SK-N-SH (cell line): ENCODE measurements at regions not wholly inside any gene's neighbourhood (a gene's known extent, or its start where the extent isn't known, plus 50 kb on each side); places are given as distances from the start of the nearest gene placed in this dataset.

Source experiments
- CTCF ChIA-PET: fragments of 300-600, 350-600 bp; formaldehyde crosslinking; extraction: SDS; loops from one replicate; lab custom pipeline; 2021; lab: Yijun Ruan, JAX
- POLR2A ChIA-PET: fragments of 350-600 bp; sonication (Branson Sonifier 250); formaldehyde crosslinking; extraction: SDS; loops from one replicate; lab custom pipeline; 2020; ENCODE audit warnings: antibody characterized with exemption, inconsistent platforms; lab: Yijun Ruan, JAX
- DNase-seq: peaks from one replicate; pipeline ENCODE4 v3.0.0; 2012
- H2AFZ ChIP-seq: fragments of 200-600 bp; sonication (generic); 2 replicates; pipeline ENCODE4 v1.8.1; 2016; ENCODE audit warnings: antibody characterized with exemption, mild to moderate bottlenecking, low read depth
- H3F3A ChIP-seq: fragments of 200-600 bp; sonication (generic); replicated peaks from 2 replicates; pipeline ENCODE3; 2016; ENCODE audit warnings: antibody characterized with exemption, mild to moderate bottlenecking; ENCODE audit not compliant: insufficient read depth
- H3K27ac ChIP-seq, 2 experiments: fragments of 200-500 bp in 1 of 2; fragments of 200-600 bp in 1 of 2; sonication (Bioruptor generic) in 1 of 2; sonication (generic), shearing (Covaris generic) in 1 of 2; 2 replicates each; pipeline versions ENCODE4 v1.5.1 to v1.6.1; 2014 to 2016; ENCODE audit warnings: low read depth in 2 of 2, inconsistent platforms in 1 of 2, low read length in 1 of 2, mild to moderate bottlenecking in 1 of 2, mixed read lengths in 1 of 2
- H3K27me3 ChIP-seq: fragments of 200-600 bp; sonication (generic), shearing (Covaris generic); 2 replicates; pipeline ENCODE4 v1.6.1; 2016; ENCODE audit warnings: mixed run types; ENCODE audit not compliant: insufficient read depth
- H3K36me3 ChIP-seq, 2 experiments: fragments of 200-500 bp in 1 of 2; fragments of 200-600 bp in 1 of 2; sonication (Bioruptor generic) in 1 of 2; sonication (generic) in 1 of 2; replicated peaks in 1 of 2; 2 replicates each; pipeline versions ENCODE3 to v1.5.1; 2014 to 2016; ENCODE audit warnings: low read length in 1 of 2, mild to moderate bottlenecking in 1 of 2; ENCODE audit not compliant: insufficient read depth in 2 of 2, control insufficient read depth in 1 of 2
- H3K4me1 ChIP-seq, 2 experiments: fragments of 200-500 bp in 1 of 2; fragments of 200-600 bp in 1 of 2; sonication (Bioruptor generic) in 1 of 2; sonication (generic), shearing (Covaris generic) in 1 of 2; 2 replicates each; pipeline versions ENCODE4 v1.5.1 to v1.6.1; 2014 to 2016; ENCODE audit warnings: low read depth in 1 of 2, low read length in 1 of 2, mixed run types in 1 of 2; ENCODE audit not compliant: insufficient read depth in 2 of 2, control insufficient read depth in 1 of 2
- H3K4me2 ChIP-seq: fragments of 200-600 bp; sonication (generic), shearing (Covaris generic); 2 replicates; pipeline ENCODE4 v1.6.1; 2017; ENCODE audit warnings: mixed run types
- H3K4me3 ChIP-seq, 2 experiments: fragments of 200-500 bp in 1 of 2; fragments of 200-600 bp in 1 of 2; sonication (Bioruptor generic) in 1 of 2; sonication (generic), shearing (Covaris generic) in 1 of 2; 2 replicates each; pipeline versions ENCODE4 v1.5.1 to v1.8.1; 2014 to 2016; ENCODE audit warnings: low read depth in 2 of 2, inconsistent platforms in 1 of 2, low read length in 1 of 2, mild to moderate bottlenecking in 1 of 2, mixed read lengths in 1 of 2, moderate library complexity in 1 of 2
- H3K79me2 ChIP-seq: fragments of 200-600 bp; sonication (generic); 2 replicates; pipeline ENCODE4 v1.8.1; 2017; ENCODE audit warnings: mild to moderate bottlenecking; ENCODE audit not compliant: insufficient read depth
- H3K9ac ChIP-seq: fragments of 200-600 bp; sonication (generic); 2 replicates; pipeline ENCODE4 v1.6.1; 2017; ENCODE audit warnings: mixed run types
- H3K9me2 ChIP-seq: fragments of 200-600 bp; sonication (generic); 2 replicates; pipeline ENCODE4 v1.6.1; 2017; ENCODE audit warnings: mixed run types
- H3K9me3 ChIP-seq: fragments of 200-600 bp; sonication (generic); 2 replicates; pipeline ENCODE4 v1.6.1; 2017; ENCODE audit warnings: mixed run types, mild to moderate bottlenecking, moderate library complexity
- H4K20me1 ChIP-seq: fragments of 200-600 bp; sonication (generic); 2 replicates; pipeline ENCODE4 v1.6.1; 2017; ENCODE audit warnings: mild to moderate bottlenecking, mixed run types; ENCODE audit not compliant: insufficient read depth
- CHD2 ChIP-seq: fragments of 150-350 bp; IDR thresholded peaks from 2 replicates; pipeline ENCODE4 v1.6.1; 2018; ENCODE audit warnings: low read length; ENCODE audit not compliant: partially characterized antibody
- CTCF ChIP-seq: fragments of 200-600 bp; sonication (generic); IDR thresholded peaks from 2 replicates; pipeline ENCODE4 v1.6.1; 2017; ENCODE audit warnings: antibody characterized with exemption, mild to moderate bottlenecking, moderate library complexity
- EP300 ChIP-seq, 2 experiments: IDR thresholded peaks; 2 replicates each; pipeline versions ENCODE4 v1.4.0 to v1.6.1; 2012; ENCODE audit warnings: borderline replicate concordance in 1 of 2, low read depth in 1 of 2, low read length in 1 of 2
- FOSL2 ChIP-seq: IDR thresholded peaks from 2 replicates; pipeline ENCODE4 v1.4.0; 2012; ENCODE audit warnings: low read depth, mild to moderate bottlenecking, moderate library complexity, borderline replicate concordance
- FOXM1 ChIP-seq: IDR thresholded peaks from 2 replicates; pipeline ENCODE4 v1.4.0; 2012; ENCODE audit warnings: low read depth, mild to moderate bottlenecking
- GATA2 ChIP-seq: sonication (generic); formaldehyde crosslinking; IDR thresholded peaks from 2 replicates; pipeline ENCODE4 v1.5.0; 2020; ENCODE audit warnings: mild to moderate bottlenecking, missing genetic modification reagents
- IRF3 ChIP-seq: fragments of 150-350 bp; IDR thresholded peaks from 2 replicates; pipeline ENCODE4 v1.6.1; 2016; ENCODE audit warnings: mild to moderate bottlenecking, low read depth, low read length
- MXI1 ChIP-seq: IDR thresholded peaks from 2 replicates; pipeline ENCODE4 v1.6.1; 2012; ENCODE audit warnings: mild to moderate bottlenecking, low read depth, low read length, improper control_type of control experiment
- NFIC ChIP-seq: IDR thresholded peaks from 2 replicates; pipeline ENCODE4 v1.4.0; 2012; ENCODE audit warnings: borderline replicate concordance
- NRF1 ChIP-seq: IDR thresholded peaks from 2 replicates; pipeline ENCODE4 v1.6.1; 2012; ENCODE audit warnings: low read depth, mild to moderate bottlenecking, low read length
- RXRA ChIP-seq: IDR thresholded peaks from 2 replicates; pipeline ENCODE4 v1.4.0; 2012; ENCODE audit warnings: low read depth, mild to moderate bottlenecking, borderline replicate concordance
- TAF1 ChIP-seq: IDR thresholded peaks from 2 replicates; pipeline ENCODE4 v1.6.1; 2012; ENCODE audit warnings: low read depth, mild to moderate bottlenecking, low read length, moderate library complexity, borderline replicate concordance
- YY1 ChIP-seq: IDR thresholded peaks from 2 replicates; pipeline ENCODE4 v1.4.0; 2012; ENCODE audit warnings: low read depth, mild to moderate bottlenecking
- ZBTB33 ChIP-seq: IDR thresholded peaks from 2 replicates; pipeline ENCODE4 v1.4.0; 2012; ENCODE audit warnings: low read depth, borderline replicate concordance
- WGBS: methylation state at CpG from one replicate; pipeline ENCODE4 v1.1.6; 2017; ENCODE audit warnings: low lambda C conversion rate; 5-methylcytosine and 5-hydroxymethylcytosine counted together
- TF ChIP-seq, protein P1 (sequence below): IDR thresholded peaks from 2 replicates; pipeline ENCODE4; 2012
- TF ChIP-seq, protein P2 (sequence below): IDR thresholded peaks from 2 replicates; pipeline ENCODE4 v1.4.0; 2012; ENCODE audit warnings: low read depth
- TF ChIP-seq, protein P3 (sequence below): IDR thresholded peaks from 2 replicates; pipeline ENCODE4 v1.4.0; 2012; ENCODE audit warnings: low read depth, borderline replicate concordance

DNA sequence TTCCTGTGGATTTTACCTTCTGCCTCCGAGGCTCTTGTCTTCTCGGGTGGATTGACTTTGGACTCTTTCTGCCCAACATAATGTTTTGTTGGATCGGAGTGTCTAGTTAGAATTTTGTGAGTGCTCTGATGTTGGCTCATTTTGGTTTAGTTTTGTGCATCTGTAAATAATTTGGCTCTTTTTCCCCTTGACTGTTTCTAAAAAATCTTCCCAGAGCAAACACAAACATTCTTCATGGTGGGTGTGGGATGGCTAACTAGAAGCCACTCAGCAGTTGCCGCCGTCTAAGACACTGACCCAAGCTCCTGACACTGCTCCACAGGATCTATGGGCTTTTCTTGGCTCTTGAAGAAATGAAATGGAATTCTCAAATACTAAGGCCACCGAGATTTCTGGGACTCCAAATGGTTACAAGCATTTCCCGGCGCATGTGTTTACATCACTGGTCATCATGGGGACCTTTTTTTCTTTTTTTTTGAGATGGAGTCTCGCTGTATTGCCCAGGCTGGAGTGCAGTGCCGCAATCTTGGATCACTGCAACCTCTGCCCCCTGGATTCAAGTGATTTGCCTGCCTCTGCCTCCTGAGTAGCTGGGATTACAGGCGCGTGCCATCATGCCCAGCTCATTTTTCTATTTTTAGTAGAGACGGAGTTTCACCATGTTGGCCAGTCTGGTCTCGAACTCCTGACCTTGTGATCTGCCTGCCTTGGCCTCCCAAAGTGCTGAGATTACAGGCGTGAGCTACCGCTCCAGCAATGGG lies 92.0 kb upstream of the FRMD1 start:
- Histone ChIP-seq H2AFZ (no peak overlapping the region), H3K36me3 (no peaks in the 10 kb centered on the region), H3K4me3 (no peak overlapping the region), H3K4me2 (no peak overlapping the region), H3K4me1 (no peaks in the 10 kb centered on the region), H3K79me2 (no peaks in the 10 kb centered on the region), H3K27ac (no peak overlapping the region), H4K20me1 (no peaks in the 10 kb centered on the region), H3K27me3 (no peaks in the 10 kb centered on the region), H3F3A (no peaks in the 10 kb centered on the region), H3K9me2 (no peaks in the 10 kb centered on the region), H3K9me3 (no peaks in the 10 kb centered on the region), H3K9ac (no peak overlapping the region)
- ChIA-PET CTCF (no interaction called here), POLR2A (no interaction called here)
- TF ChIP-seq NRF1 (no peak), GATA2 (no peak), IRF3 (no peak), CTCF (no peak), RXRA (no peak), EP300 (IDR thresholded peaks at IDR 0.05; ENCODE audit: borderline replicate concordance in 1 of 2, low read depth in 1 of 2, low read length in 1 of 2) (no peak), ZBTB33 (no peak)
- TF ChIP-seq, protein P1, sequence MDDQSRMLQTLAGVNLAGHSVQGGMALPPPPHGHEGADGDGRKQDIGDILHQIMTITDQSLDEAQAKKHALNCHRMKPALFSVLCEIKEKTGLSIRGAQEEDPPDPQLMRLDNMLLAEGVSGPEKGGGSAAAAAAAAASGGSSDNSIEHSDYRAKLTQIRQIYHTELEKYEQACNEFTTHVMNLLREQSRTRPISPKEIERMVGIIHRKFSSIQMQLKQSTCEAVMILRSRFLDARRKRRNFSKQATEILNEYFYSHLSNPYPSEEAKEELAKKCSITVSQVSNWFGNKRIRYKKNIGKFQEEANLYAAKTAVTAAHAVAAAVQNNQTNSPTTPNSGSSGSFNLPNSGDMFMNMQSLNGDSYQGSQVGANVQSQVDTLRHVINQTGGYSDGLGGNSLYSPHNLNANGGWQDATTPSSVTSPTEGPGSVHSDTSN: no peak
- 52% methylated on average over 16 of the region's 16 CpGs for WGBS
- DNase-seq: no peak

GRCh38 chr6:168169624-168170023 lies 90.6 kb upstream of the FRMD1 start:
- Histone ChIP-seq H2AFZ (no peak overlapping the region), H3F3A (no peaks in the 10 kb centered on the region), H3K27me3 (no peaks in the 10 kb centered on the region), H3K9me2 (no peaks in the 10 kb centered on the region), H3K9ac (no peak overlapping the region), H4K20me1 (no peaks in the 10 kb centered on the region), H3K4me3 (no peak overlapping the region), H3K4me1 (peaks cover 0 to 4% of the 10 kb centered on the region in 2 experiments; a peak in 1 of 4 replicates), H3K9me3 (no peaks in the 10 kb centered on the region), H3K4me2 (no peak overlapping the region), H3K79me2 (no peaks in the 10 kb centered on the region), H3K27ac (no peak overlapping the region), H3K36me3 (no peaks in the 10 kb centered on the region)
- CTCF ChIA-PET: interaction anchor here (0.6 kb wide), 1 partner anchor 610 kb away, joined by 3 read pairs; no protein-coding TSS in a partner anchor
- POLR2A ChIA-PET: no interaction called here
- WGBS: 40% methylated on average over 11 of the region's 11 CpGs
- DNase-seq: no peak
- TF ChIP-seq NFIC (no peak), GATA2 (no peak), YY1 (no peak), MXI1 (no peak), FOSL2 (no peak), CHD2 (no peak), TAF1 (no peak), RXRA (no peak), FOXM1 (no peak)
- TF ChIP-seq, protein P2, sequence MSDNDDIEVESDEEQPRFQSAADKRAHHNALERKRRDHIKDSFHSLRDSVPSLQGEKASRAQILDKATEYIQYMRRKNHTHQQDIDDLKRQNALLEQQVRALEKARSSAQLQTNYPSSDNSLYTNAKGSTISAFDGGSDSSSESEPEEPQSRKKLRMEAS: no peak
- TF ChIP-seq, protein P3, sequence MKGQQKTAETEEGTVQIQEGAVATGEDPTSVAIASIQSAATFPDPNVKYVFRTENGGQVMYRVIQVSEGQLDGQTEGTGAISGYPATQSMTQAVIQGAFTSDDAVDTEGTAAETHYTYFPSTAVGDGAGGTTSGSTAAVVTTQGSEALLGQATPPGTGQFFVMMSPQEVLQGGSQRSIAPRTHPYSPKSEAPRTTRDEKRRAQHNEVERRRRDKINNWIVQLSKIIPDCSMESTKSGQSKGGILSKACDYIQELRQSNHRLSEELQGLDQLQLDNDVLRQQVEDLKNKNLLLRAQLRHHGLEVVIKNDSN: no peak
- TF ChIP-seq, protein P1: no peak
